GM21786 (cell line): ENCODE measurements at regions not wholly inside any gene's neighbourhood (a gene's known extent, or its start where the extent isn't known, plus 50 kb on each side); places are given as distances from the start of the nearest gene placed in this dataset.

Experiments
- ATAC-seq: cut with Tn5 transposase; IDR thresholded peaks from one replicate; pipeline ENCODE4 v1.9.1; 2021; ENCODE audit not compliant: unreplicated experiment

DNA sequence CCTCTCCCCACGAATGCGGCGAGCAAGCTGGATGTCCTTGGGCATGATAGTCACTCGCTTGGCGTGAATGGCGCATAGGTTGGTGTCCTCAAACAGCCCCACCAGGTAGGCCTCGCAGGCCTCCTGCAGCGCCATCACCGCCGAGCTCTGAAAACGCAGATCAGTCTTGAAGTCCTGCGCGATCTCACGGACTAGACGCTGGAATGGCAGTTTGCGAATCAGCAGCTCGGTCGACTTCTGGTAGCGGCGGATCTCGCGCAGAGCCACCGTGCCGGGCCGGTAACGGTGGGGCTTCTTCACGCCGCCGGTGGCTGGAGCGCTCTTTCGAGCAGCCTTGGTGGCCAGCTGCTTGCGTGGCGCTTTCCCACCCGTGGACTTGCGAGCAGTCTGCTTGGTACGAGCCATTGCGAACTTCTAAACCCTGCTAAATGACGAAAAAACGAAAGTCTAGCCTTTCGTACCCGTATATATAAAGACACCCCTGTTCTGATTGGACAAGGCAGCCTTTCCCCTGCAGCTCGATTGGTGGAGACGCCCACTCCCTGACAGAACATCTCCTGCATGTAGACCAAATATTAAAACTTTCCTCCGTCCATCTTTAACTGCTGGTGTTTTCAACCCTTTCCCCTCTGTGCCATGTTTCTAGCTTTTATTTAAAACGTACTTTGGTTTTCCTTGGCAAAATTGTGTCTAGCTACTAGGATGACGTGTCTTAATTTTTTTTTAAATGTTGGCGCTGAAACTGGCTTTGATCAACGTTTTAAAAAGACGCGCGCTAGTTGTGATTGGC, 109.8 kb downstream of the HFE start:
- peak; percentile 28 for ATAC-seq

DNA sequence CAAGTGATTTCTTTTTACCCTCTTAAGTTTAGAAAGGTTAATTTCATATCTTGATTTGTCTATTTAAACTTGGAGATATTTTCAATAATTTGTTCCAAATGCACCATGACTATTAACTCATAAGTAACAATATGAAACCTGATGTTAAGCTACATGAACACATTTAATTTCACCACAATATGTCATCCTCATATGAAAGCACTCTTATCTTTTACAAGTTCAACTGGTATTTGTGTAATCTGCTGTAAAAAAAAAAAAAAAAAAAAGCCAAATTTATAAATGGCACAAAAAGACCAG, 110.4 kb downstream of the HFE start:
- ATAC-seq, result no peak

DNA sequence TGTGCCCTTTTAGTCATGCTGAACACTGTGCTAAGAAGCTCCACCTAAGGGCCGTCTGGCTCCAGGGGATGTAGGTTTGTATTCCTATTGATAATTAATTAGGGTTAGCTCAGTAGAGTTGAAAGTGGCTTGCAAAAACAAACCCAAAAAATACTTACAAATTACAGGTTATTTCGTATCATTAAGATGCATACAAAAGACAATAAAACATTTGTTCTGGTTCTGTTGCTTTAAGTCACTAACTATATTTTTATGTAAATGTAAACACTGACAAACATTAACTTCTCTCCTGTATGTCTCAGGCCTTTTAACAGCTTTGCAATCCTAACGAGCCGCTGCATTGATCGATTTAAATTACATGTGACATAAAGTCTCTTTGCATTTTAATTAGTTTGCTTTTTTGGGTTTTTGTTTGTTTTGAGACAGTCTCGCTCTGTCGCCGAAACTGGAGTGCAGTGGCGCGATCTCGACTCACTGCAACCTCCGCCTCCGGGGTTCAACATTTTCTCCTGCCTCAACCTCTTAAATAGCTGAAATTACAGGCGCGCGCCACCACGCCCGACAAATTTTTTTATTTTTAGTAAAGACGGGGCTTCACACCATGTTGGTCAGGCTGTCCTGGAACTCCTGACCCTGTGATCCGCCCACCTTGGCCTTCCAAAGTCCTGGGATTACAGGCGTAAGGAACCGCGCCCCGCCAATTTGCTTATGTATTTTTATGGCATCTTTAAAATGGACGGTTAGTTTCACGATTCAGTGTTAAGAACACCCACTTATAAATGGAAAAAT, 110.9 kb downstream of the HFE start:
- ATAC-seq, result no peak

DNA sequence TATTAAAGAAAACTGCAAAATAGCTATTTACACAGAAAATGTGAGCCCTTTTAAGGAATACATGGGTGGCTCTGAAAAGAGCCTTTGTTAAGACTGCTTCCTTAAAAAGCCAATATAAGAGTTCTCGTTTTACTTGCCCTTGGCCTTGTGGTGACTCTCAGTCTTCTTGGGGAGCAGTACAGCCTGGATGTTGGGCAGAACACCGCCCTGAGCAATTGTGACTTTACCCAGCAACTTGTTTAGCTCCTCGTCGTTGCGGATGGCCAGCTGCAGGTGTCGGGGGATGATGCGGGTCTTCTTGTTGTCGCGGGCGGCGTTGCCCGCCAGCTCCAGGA, 111.5 kb downstream of the HFE start:
- ATAC-seq, result no peak

DNA sequence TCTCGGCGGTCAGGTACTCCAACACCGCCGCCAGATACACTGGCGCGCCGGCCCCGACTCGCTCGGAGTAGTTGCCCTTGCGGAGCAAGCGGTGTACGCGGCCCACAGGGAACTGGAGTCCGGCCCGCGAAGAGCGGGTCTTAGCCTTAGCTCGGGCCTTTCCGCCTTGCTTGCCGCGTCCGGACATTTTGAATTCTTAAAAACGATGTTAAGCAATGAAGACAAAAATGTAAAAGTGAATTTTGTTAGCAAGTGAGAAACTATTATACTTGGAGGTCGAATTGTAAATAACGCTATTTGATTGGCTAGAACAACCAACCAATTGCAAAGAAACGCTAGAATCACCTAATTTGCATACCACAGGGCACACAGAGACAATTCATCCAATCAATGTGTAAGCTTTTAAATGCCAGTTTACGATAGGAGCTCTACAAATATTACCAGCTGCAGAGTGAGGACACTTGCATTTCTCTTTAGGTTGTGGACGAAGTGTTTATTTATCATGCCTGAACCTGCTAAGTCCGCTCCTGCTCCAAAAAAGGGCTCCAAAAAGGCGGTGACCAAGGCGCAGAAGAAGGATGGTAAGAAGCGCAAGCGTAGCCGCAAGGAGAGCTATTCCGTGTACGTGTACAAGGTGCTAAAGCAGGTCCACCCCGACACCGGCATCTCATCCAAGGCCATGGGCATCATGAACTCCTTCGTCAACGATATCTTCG, 112.0 kb downstream of the HFE start:
- peak; percentile 54 for ATAC-seq

DNA sequence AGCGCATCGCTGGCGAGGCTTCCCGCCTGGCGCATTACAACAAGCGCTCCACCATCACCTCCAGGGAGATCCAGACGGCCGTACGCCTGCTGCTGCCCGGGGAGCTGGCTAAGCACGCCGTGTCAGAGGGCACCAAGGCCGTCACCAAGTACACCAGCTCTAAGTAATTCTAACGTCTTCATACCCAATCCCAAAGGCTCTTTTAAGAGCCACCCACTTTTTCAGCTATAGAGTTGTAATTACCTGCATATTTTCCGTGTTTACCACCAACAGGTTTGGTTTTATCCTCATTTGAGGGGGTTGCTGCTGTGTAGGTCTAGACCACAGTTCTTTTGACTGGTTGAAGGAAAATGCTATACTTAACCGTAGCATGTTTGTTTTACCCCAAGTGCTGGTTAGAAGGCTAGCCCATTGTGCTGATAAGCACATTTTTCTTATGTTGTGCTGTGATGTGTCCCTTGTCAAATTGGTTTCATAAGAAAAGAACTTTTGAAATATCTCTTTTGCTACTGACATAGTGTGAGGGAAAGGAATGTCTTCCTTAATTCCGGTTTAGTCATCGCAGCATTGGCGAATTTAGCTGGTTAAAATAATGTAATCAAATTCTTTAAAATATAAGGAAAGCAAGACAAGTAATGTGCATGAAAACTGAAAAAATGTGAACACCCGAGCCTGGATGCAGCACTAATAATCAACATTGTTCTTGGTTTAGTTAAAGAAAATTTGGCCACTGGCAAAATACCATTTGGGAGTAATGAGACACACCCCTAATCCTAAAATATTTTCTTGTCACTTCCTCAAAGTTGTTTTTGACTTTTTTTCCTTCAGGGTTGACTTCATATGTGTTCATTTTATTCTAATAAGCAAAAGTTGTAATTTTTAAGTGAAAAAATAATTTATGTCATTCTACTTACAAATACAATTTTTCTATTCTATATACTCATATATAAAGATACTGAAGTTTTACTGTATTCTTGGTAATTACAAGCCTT, 112.8 kb downstream of the HFE start:
- ATAC-seq, result no peak

DNA sequence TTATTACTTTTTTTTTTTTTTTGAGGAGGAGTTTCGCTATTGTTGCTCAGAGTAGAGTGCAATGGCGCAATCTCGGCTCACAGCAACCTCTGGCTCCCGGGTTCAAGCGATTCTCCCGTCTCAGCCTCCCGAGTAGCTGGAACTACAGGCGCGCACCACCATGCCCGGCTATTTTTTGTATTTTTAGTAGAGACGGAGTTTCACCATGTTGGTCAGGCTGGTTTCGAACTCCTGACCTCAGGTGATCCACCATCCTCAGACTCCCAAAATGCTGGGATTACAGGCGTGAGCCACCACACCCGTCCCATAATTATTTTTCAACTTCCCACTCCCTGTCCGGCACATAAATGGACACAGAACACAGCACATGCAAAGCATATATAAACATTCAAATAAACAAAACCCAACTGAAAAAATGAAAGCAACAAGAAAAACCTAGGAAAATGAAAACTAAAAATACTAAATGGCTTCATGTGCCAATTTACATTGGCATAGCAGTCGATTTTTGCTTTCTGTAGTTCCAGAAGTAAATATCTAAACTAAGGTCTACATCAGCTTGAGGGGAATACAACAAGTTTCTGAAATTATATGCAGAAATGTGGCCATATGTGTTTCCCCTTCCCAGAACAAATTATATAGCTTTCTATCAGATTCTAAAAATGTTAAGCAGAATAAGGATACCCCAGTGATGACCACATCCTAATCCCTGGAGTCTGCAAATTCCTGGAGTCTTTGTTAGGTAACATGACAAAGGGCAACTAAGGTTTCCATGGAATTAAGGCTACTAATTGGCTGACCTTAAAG, 113.9 kb downstream of the HFE start:
- ATAC-seq, result no peak

DNA sequence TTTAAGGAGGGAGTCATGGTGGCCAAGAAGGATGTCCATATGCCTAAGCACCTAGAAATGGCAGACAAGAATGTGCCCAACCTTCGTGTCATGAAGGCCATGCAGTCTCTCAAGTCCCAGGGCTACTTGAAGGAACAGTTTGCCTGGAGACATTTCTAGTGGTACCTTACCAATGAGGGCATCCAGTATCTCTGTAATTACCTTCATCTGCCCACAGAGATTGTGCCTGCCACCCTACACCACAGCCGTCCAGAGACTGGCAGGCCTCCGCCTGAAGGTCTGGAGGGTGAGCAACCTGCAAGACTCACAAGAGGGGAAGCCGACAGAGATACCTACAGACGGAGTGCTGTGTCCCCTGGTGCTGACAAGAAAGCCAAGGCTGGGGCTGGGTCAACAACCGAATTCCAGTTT, 115.0 kb downstream of the HFE start:
- no peak for ATAC-seq

DNA sequence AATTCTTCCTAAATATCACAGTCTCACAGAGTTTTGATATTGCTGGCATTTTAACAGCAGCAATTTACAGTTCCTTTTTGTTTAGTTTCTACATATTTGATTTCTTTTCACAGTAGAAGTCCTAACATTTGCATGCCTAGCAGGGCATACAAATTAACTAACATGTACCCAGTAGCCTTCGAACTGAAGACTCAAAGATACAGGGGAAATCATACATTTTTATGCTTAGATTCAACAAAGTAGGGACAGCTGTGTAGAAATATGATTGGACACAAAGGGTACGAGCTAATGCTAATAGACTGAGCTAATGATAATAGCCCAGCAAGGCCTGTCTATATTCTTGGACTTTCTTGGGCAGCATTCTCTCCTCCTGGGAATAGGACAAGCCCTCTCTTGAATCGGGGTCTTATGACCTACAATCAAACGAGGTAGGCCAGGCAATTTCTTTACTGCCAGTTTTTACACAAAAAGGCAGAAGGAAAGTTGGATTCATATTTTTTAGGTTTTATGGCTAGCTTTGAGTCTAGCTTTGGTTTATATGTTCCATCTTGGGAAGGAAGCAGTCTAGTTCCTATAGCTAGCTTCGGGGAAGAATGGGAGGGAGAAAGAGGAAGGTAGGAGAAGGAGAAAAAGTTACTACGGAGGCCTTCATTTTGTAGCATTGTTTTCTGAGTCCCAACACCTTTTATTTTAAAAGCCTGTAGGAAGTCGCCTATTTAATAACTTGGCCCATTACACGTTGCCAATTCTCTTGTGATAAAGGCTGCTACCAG, 115.8 kb downstream of the HFE start:
- no peak for ATAC-seq

DNA sequence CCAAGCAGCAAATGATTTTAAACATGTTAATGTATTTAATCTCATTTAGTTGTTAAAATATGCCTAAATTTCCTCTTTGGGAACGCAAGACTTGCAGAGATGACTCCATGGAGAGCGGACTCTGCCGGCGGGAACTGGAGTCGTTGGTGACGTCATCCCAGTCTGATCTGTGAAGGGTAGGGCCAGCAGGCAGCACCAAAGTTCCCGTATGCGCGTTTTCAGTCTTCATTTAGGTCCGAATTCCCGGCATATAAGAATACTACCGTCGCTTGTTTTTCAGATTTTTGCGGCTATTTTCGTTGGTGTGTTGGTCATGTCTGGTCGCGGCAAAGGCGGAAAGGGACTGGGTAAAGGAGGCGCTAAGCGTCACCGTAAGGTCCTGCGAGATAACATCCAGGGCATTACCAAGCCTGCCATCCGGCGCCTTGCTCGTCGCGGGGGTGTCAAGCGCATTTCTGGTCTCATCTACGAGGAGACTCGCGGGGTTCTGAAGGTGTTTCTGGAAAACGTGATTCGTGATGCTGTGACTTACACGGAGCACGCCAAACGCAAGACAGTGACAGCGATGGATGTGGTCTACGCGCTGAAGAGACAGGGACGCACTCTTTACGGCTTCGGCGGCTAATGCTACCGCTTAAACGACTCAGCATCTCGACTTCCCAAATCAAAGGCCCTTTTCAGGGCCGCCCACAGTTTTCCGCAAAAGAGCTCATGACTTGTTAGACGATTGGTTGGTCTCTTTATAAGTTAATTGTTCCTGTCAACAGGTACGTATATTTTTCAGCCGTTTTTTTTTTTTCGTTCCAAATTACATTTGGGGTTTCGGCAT, 117.3 kb downstream of the HFE start:
- peak; percentile 47 for ATAC-seq

DNA sequence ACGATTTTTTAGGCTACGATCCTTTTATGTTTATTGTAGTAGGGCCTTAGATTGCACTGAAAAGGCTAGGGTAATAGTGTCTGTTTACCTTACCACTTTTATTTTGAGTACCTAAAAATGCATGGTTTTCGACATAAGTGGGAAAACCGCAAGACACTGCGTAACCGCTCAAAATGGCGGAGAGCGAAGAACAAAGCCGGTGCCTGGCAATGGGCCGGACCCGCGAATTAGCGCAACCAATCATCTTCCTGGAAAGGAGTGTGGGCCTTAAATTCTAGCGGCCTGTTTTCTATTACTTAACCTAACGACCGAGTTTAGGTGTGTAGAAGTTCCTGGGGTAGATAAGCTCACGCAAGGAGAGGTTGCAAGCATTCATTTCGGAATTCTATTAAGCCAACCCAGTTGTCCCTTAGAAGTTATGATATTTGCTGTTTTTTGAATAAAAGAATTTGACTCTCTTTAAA, 118.0 kb downstream of the HFE start:
- no peak for ATAC-seq

DNA sequence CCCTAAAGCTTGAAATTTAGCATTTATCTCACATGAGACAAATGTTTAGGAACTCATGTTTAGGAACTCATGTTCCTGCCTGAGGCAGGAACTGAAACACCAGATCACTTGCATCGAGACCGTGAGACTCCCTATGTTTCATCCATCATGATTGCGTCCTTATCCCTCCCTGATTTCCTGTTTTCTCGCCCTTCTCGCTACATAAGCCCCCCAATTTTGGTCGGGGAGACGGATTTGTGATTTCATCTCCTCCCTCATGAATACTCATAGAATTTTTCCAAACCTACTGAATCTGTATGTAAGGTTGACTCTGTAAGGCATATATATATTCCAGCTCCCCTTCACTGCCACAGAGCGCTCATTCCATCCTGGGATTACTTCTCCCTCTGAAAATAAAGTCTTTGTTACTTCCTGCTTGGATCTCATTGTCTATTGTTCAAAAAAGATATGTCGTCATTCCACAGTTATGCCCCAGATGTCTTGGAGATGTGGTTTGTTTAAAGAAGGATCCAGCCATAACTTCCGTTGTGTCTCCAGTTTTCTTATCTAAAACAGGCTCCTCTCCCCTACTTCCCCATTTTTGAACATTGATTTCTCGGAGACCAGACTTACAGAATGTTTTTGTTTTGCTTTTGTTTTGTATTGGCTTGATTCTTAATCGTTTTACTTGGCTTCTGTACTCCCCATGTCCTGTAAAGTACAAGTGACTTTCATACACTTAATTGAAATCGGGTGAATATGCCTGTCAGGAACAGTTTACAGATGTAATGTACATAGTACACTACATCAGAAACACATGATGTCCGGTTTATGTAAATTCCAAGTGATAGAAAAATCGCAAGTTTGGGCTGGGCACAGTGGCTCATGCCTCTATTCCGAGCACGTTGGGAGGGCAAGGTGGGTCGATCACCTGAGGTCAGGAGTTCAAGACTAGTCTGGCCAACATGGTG, 118.7 kb downstream of the HFE start:
- no peak for ATAC-seq

DNA sequence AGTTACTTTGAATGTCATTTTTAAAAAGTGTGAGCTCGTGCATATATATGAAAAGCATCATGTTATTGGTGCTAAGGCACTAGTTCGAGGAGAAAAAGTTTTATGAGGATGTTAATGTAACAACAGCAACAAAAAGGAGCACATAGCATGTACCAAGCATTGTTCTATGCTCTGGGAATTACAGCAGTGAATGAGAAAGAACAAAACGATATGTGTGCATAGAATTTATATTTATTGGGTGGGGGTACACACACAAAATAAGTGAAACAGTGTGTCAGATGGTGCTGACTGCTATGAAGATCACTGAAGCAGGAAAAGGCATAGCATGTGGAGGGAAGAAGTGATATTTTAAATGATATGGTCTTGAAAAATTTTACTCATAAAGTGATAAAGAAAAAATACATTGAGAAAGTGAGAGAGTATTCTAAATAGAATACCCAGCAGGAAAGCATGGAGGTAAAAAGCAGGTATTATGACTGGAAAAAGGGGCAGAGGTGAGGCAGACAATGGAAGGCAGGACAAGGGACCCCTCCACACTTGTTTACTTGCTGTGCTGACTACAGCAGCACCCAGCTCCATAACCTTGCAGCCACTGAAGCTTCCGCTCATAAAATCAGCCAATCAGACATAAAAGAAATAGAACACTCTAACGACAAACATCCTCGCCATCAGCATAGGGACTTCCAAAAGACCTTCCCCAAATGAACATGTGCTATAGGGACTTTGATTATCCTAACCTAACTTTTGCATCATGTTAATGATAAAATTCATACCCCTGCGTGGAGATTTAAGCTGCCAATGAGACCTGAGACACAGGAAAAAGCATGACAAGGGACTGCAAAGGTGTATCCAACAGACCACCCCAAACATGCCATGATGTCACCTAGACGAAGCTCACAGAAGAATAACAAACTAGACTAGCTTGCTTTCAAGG, 119.9 kb downstream of the HFE start:
- ATAC-seq, result no peak

DNA sequence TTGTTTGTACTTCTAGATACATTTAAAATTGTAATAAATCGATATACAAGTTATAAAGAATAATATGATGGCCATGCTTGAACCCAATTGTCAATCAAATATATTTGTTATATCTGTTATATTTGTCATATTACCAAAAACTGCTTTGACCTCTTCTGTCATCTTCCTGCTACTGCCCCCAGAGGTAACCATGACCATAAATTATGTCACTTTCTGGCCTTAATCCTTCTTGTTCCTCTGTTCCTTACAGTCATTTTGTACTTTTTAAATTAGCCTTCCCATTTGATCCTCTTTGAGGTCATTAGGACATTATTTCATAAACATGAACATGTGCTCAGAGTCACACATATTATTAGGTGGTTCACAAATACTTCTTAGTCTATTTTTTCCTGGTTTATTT, 124.7 kb downstream of the HFE start:
- ATAC-seq, result no peak

DNA sequence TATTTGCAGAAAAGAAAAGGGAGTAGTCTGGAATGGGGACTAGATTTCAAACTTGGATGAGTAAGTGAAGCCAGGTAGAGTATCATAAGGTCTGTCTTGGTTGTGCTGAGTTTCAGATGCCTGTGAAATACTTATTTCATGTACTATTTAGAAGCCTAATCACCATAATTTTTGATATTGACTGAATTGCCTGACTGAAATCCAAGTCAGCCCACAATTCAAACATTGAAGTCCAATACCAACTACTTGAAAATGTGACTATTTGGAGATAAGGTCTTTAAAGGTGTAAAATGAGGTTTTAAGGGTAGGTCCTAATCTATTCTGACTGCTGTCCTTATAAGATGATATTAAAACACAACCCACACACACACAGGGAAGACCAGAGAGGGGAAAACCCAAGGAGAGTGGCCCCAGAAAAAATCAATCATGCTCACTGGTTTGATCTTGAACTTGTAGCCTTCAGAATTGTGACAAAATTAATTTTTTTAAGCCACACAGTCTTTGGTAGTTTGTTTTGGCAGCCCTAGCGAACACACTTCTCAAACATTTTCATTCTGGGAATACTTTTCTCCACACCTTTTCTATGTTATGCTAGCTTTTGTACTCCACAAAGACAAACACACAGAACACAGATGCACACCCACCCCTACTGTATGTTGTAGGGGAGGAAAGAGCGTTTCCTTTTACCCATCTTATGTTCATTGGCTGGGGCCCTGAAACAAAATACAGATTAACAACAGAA, 126.3 kb downstream of the HFE start:
- no peak for ATAC-seq
